Ishikawa (cell line): ENCODE measurements at regions not wholly inside any gene's neighbourhood (a gene's known extent, or its start where the extent isn't known, plus 50 kb on each side); places are given as distances from the start of the nearest gene placed in this dataset.

ENCODE experiments used
- CEBPB ChIP-seq: IDR thresholded peaks from 2 replicates; pipeline ENCODE4 v1.6.1; 2012
- CREB1 ChIP-seq: IDR thresholded peaks from 2 replicates; pipeline ENCODE4 v1.6.1; 2012; ENCODE audit warnings: low read depth
- EGR1 ChIP-seq: IDR thresholded peaks from 2 replicates; pipeline ENCODE4 v1.6.1; 2012
- EP300 ChIP-seq: IDR thresholded peaks from 2 replicates; pipeline ENCODE4 v1.6.1; 2012; ENCODE audit warnings: borderline replicate concordance
- FOXM1 ChIP-seq: IDR thresholded peaks from 2 replicates; pipeline ENCODE4 v1.6.1; 2012; ENCODE audit warnings: low read depth, borderline replicate concordance
- NFIC ChIP-seq: IDR thresholded peaks from 2 replicates; pipeline ENCODE4 v1.6.1; 2012
- RAD21 ChIP-seq: IDR thresholded peaks from 2 replicates; pipeline ENCODE4 v1.6.1; 2012; ENCODE audit warnings: low read depth
- REST ChIP-seq: IDR thresholded peaks from 2 replicates; pipeline ENCODE4 v1.6.1; 2012; ENCODE audit warnings: low read depth, mild to moderate bottlenecking
- TAF1 ChIP-seq: IDR thresholded peaks from 2 replicates; pipeline ENCODE4 v1.6.1; 2012; ENCODE audit warnings: low read depth, mild to moderate bottlenecking
- TEAD4 ChIP-seq: IDR thresholded peaks from 2 replicates; pipeline ENCODE4 v1.6.1; 2012
- YY1 ChIP-seq: IDR thresholded peaks from 2 replicates; pipeline ENCODE4 v1.6.1; 2012; ENCODE audit warnings: low read depth
- TF ChIP-seq, protein P1 (sequence below): IDR thresholded peaks from 2 replicates; pipeline ENCODE4 v1.6.1; 2012
- TF ChIP-seq, protein P2 (sequence below): IDR thresholded peaks from 2 replicates; pipeline ENCODE4 v1.6.1; 2012

- TF ChIP-seq, protein P1, sequence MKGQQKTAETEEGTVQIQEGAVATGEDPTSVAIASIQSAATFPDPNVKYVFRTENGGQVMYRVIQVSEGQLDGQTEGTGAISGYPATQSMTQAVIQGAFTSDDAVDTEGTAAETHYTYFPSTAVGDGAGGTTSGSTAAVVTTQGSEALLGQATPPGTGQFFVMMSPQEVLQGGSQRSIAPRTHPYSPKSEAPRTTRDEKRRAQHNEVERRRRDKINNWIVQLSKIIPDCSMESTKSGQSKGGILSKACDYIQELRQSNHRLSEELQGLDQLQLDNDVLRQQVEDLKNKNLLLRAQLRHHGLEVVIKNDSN: no peak
- TF ChIP-seq REST (no peak), TEAD4 (no peak), EP300 (no peak), NFIC (no peak), RAD21 (no peak), FOXM1 (no peak), TAF1 (no peak), YY1 (no peak), EGR1 (no peak), CREB1 (no peak), CEBPB (no peak)
- TF ChIP-seq, protein P2, sequence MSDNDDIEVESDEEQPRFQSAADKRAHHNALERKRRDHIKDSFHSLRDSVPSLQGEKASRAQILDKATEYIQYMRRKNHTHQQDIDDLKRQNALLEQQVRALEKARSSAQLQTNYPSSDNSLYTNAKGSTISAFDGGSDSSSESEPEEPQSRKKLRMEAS: no peak
Observed at GRCh38 chr16:14378131-14378551, 251.9 kb downstream of the PARN start.
